GM18499 (cell line): ENCODE measurements at regions not wholly inside any gene's neighbourhood (a gene's known extent, or its start where the extent isn't known, plus 50 kb on each side); places are given as distances from the start of the nearest gene placed in this dataset.
"Not testable (repeated sequence)": the region's sequence is repeated elsewhere in the genome, so short reads cannot be mapped to it uniquely, and the experiment has no call there.

Source experiments
- ATAC-seq: cut with Tn5 transposase; IDR thresholded peaks from one replicate; pipeline ENCODE4 v1.9.1; 2021; ENCODE audit warnings: moderate number of reproducible peaks; ENCODE audit not compliant: insufficient read depth, unreplicated experiment

- ATAC-seq, result no peak
Observed at GRCh38 chr21:14830307-14830706, 234.5 kb downstream of the NRIP1 start.

GRCh38 chr21:14829685-14830084 lies 235.1 kb downstream of the NRIP1 start:
- ATAC-seq, result no peak

DNA sequence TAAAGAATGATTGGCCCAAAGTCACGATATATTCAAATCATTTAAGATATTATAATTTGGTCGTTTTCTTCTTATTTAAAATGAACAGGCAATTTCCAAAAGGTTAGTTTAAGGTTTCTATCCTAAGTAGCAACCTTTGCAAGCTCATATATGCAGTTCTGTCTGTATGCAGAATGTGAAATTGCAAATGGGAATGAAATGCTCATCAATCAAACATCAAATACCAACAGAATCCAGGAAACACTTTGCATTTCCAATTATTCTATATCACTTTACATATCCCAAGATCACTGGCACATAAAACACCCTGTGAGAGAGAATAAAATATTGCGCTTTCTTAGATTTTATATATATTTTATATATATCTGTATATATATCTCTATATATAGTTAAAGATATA lies 237.3 kb downstream of the NRIP1 start:
- no peak for ATAC-seq

DNA sequence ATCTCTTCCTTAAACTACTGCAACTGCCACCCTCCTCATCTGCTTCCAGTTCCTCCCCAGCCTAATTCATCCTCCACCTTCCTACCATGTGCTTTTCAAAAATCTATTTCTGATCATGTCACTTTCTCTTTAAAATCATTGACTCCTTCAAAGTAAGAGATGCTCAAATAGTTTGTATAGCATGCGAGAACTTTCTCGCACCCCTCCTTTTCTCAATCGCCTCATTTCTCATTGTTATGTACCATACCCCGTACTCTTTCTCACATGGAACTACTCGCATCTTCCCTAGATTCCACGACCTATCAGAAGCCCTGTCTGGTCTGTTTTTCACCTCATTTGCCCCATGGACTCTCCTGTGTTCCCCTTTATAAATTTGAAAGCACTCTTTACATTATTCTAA lies 238.2 kb downstream of the NRIP1 start:
- ATAC-seq, result no peak

GRCh38 chr21:14825514-14825974 lies 239.3 kb downstream of the NRIP1 start:
- ATAC-seq, result peak; percentile 64

DNA sequence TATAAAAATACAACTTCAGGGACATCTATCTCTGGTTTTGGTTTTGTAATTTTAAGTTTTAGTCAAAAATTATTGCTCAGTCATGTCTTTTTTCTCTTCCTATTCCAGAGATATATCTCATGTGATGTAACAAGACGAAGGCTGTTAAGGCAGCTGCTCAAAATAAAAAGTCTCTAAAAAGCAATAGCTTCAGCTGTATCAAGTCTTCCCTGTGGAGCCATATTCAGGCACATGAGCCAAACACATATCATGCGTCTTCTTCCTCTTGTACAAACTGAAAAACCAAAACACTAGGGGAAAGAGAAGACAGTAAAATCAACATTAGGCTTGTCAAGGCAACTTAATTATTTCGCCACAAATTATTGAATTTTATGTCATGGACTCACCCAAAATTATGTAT lies 240.7 kb downstream of the NRIP1 start:
- no peak for ATAC-seq

GRCh38 chr21:14817311-14817710 lies 247.5 kb downstream of the NRIP1 start:
- no peak for ATAC-seq

- ATAC-seq, result no peak
Observed at GRCh38 chr21:14814991-14815390, 249.8 kb downstream of the NRIP1 start.

DNA sequence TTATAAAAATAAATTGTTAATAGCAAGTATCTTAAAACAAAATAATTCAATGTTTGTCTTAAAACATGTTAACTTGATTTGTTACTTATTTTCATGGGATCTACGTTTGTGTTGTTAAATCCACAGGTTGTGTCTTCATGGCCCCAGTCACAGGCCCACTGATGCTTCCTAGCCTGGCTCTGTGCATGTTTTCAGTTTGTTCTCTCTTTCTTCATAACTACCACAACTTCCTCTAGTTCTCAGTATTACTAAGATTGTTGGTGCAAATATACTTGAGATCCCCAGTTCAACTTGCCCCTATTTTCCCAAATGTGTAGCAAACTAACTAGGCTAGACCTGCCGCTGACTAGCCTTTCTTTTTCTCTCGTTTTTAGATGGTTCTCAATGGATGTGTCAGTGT lies 250.5 kb downstream of the NRIP1 start:
- no peak for ATAC-seq

DNA sequence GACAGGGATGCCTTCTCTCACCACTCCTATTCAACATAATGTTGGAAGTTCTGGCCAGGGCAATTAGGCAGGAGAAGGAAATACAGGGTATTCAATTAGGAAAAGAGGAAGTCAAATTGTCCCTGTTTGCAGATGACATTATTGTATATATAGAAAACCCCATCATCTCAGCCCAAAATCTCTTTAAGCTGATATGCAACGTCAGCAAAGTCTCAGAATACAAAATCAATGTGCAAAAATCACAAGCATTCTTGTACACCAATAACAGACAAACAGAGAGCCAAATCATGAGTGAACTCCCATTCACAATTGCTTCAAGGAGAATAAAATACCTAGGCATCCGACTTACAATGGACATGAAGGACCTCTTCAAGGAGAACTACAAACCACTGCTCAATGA lies 258.1 kb upstream of the SAMSN1 start:
- ATAC-seq, result not testable (repeated sequence)

GRCh38 chr21:14797543-14797942 lies 251.4 kb upstream of the SAMSN1 start:
- no peak for ATAC-seq

GRCh38 chr21:14787312-14787711 lies 241.2 kb upstream of the SAMSN1 start:
- no peak for ATAC-seq

DNA sequence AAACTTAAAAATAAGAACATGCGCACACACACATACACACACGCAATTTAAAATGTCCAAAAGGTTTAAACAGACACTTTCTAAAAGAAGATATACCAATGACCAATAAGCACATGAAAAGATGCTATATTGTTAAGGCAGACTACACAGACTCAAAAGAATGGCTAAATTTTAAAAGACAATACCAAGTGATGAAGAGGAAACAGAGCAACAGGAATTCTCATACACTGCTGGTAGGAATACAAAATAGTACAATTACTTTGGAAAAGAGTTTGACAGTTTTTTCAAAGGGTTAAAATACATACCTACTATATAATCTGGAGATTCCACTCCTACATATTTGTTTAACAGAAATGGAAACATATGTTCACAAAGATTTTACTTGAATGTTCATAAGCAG lies 239.6 kb upstream of the SAMSN1 start:
- ATAC-seq, result no peak

GRCh38 chr21:14773777-14774345 lies 227.7 kb upstream of the SAMSN1 start:
- no peak for ATAC-seq

GRCh38 chr21:14771593-14771992 lies 225.5 kb upstream of the SAMSN1 start:
- no peak for ATAC-seq

- no peak for ATAC-seq
Observed at GRCh38 chr21:14768042-14768441, 221.9 kb upstream of the SAMSN1 start.

DNA sequence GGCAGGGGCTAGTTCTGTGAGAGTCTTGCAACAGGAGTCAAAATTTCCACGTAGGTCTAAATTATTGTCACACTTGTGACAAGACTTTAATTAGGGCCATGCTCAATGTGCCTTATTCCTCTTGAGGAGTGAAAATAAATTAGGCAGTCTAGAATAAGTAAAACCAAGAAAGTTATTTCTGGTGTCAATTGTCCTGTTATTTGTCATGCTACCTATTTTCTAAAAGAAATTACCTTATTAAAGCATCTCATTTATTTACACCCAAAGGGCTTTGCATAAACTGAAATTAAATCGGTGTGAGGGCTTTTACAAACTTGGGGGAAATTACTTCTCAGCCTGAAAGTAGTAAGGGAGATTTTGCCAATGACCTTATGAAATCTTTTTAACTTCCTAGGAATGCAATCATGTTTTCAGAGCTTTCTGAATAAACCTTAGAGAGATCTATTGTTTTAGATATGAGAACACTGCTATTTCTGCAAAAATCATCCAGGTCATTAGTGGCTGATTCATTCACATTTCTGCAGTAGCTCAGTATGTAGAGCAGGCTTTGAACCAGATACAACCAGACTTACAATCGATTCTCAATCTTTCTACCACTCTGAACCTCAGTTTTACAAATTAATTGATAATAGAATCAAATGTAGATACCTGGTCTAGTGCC lies 221.2 kb upstream of the SAMSN1 start:
- no peak for ATAC-seq

DNA sequence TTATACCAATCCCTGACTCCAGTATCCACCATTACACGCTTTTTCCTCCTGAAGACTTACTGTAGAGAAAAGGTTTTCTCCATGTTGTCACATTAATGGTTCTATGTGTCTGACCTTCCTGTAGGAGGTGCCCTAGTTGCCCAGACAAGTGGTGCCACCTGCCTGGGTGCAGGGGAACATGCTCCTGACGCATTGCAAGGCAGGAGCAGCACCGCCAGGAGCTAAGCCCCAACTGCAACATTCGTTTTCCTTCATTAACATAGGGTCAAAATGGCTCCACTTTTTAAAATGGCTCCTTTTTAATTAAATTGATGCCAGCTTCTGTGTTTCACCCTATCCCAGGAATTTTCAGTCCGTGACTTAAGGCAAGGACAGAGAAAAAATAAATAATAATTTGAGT lies 220.1 kb upstream of the SAMSN1 start:
- no peak for ATAC-seq

- no peak for ATAC-seq
Observed at GRCh38 chr21:14763695-14764064, 217.6 kb upstream of the SAMSN1 start.

DNA sequence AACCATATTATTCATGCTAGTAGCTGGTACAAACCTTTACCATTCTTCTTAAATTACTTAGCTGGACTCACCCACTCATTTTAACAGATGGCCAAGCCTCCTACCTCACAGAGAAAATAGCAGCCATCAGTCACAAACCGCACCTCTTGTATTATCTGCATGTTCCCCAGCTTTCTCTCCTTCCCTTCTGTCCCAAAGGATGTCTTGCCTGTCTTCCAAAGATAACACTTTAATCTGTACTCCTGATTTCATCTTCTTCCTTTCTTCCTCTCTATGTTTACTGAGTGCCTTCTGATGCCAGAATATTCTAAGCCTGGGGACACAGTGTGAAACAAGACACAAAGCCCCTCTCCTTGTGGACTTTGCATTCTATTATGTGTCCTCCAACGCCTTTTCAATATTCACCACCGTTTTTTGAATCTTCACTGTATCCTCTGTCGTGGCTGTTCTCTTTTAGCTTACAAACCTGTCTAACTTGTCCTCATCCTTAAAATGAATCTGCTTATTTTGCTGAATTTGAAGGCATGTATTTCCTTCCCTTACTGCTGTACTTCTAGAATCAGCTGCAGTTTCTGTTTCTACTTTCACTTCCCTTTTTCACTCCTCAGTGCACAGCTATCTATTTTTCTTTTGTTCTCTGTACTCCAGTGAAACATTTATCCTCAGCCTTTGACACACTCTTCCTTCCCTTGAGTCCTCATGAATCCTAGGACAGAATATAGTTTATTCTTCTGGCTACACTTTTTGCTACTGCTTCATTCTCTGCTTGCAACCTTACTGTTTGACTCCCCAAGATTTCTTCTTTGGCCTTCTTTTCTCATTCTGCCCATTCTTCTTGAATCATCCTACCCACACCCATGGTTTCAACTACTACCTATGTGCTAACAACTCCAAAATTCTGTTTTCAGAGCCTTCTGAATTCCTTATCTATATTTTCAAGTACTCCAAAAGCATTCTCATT lies 216.9 kb upstream of the SAMSN1 start:
- ATAC-seq, result peak; percentile 97

DNA sequence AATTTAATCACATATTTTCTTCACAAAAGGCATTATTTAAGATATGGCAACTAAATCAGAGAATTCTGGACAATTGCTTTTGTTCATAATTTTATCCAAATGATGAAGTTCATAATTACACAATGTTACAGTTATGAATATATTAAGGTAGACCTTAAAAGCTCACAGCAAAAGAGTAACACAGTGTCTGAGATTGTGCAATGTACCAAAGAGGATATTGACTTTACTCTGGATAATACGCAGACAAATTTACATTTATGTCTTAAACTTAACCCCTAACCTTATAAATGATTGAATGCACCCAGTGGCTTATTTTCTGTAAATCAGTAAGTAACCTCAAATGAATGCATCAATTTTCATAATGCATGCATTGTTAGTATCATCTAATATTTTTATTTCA lies 216.2 kb upstream of the SAMSN1 start:
- ATAC-seq, result no peak
